Fibroblast of skin of right biceps (primary cell): ENCODE measurements at regions not wholly inside any gene's neighbourhood (a gene's known extent, or its start where the extent isn't known, plus 50 kb on each side); places are given as distances from the start of the nearest gene placed in this dataset.

ENCODE experiments used
- DNase-seq: peaks from one replicate; pipeline ENCODE4 v3.0.0-alpha.2; 2013

DNA sequence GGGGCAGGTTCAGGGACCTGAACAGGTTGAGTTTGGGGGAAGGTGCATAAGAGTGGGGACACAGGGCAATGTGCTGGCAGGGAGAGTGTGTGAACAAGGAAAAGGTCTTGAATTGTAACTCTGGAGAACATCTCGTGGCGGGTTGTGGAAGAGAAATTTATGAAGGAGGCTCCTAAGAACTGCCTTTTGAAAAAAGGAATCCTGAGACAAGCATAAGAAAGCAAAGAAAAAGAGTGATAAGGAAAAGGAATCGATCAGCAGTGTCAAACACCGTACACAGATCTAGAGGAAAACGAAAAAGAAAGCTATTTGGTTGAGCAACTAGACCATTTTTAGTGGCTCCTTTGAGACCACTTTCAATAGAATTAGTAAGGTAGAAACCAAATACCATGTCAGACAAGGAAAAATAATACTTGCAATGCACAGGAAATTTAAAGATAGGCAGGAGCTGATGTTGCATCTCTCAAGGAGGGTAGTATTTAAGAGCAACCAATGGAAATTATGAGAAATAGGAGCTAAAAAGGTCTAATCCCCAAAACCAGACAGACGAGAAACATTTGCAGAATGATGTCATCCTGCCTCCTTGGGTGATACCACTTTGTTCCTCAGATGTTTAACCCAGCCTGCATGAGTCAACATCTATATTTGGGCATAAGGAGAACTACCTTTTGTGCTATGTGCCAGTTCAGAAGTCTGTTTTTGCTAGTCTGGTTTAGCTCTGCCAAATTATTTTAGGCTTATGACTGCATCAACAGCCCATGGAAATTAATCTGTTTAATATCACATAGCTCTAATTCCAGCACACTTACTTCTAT lies 64.5 kb upstream of the STK38L start:
- peak; percentile 99 for DNase-seq

DNA sequence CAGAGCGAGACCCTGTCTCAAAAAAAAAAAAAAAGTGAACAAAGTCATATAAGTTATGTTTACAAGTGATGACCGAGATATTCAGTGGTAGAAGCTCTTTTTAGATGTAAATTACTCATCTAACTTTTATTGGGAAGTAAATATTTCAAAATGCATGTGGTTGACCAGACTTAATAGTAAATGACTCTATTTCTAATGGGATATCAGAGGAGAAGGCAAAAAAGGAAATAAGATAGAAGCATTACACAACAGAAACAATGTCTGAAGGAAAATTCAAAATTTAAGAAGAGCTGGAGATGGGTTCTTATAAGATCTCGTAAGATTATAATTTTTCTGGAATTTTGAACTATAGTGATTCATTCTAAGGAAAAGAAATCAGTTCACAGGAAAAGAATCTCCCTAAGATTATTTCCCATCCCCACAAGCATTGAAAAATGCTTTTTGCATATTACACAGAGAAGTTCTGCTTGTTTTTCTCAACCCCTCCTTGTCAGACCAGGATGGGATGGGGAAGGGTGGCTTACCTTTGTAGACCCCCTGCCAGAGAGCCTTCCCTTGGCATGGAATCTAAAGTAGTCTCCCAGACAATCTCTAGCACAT lies 63.1 kb upstream of the STK38L start:
- DNase-seq, result peak; percentile 60

DNA sequence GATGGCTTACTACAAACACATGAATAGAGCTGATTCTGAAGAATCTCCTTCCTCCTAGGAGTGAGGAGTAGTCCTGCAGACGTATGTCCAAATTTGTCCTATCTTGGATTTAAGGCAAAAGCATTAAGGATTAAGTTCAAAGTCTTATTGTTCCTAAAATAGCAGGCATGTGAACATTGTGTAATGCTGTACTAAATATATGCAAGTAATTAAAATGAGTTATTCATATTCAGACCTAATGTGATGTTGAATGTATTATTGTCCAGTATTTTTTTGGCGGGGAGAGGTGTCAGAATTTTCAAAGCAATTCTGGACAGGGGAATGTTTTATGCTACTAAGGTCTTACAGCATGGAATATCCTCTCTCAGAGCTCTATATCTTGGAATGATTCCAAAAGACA lies 60.7 kb upstream of the STK38L start:
- no peak for DNase-seq

DNA sequence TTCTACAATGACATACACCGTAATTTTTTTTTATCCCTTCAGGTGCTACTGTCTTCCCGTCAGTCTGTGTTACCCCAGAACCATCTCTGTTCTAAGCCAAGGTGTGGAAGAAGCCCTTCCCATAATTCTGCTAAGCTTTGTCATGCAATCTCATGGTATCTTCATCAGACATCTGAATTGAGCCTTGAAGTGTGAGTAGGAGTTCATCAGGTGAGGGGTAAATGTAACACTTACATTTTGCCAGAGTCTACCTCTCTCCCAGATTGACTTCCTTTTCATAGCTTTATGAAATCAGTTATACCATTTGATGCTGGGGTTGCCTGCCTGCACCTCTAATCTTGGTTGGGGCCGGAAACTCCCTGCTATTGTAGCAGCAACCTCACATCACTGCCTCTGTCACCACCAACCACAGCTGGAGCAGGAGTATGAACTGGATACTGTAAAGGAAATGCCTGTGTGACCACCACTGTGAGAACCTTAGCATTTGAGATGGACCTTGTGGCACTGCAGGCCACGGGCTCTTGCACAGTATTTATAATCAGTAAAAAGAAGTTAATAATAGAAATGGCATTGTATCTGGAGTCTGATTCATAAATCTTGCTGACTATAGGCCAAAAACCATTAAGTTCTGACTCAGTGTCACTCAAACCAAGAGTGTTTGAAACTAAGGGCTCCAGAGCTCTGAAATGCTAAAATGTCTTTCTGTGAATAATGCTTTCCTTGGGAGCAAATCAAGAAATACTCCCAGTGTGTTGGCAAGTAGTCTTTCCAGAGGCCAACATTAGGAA lies 58.7 kb upstream of the STK38L start:
- peak; percentile 89 for DNase-seq

DNA sequence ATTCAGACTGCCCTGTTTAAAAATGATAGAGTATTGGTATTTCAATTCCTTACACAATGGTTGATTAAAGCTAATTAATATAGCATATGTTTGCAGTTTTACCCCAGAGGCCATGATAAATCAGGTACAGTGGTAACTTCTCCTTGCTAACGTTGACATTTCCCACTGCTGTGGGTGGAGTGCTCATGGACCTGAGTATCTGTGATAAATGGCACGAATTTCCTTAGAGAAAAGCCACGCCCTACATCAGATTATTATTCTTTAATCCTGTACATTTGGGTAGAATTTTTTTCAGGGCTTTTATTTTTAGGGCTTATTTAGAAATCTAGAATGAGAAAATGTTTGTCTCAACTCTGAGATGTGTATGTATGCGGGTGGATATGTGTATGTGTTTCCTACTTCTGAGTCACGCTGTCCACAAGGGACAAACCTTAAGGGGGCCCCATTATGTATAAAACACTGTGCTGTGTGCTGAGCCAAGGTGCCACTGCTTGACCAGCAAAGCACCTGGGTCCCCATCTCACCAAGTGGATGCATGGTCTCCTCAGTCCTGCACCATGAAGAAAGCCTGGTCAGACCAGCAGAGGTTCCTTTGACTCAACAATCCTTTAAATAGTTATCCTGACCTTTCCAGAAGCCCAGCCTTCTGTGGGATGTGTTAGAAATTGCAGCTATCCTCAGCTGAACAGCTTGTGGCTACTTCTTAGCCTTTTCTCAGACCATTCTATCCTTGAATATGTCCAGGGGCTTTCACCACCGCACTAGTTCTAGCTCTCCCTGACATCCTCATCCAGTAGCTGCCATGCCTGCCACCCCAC lies 57.9 kb upstream of the STK38L start:
- no peak for DNase-seq

DNA sequence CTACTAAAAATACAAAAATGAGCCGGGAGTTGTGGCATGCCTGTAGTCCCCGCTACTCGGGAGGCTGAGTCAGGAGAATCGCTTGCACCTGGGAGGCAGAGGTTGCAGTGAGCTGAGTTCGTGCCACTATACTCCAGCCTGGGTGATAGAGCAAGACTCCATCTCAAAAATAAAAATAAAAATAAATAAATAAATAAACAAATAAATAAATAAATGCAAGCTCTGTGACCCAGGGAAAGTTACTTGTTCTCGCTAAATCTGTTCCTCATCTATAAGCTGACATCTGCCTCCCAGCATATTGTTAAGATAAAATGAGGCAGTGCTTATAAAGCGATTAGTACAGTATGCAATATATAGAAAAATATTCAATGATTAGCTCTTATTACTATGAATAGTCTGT lies 56.4 kb upstream of the STK38L start:
- DNase-seq, result no peak

DNA sequence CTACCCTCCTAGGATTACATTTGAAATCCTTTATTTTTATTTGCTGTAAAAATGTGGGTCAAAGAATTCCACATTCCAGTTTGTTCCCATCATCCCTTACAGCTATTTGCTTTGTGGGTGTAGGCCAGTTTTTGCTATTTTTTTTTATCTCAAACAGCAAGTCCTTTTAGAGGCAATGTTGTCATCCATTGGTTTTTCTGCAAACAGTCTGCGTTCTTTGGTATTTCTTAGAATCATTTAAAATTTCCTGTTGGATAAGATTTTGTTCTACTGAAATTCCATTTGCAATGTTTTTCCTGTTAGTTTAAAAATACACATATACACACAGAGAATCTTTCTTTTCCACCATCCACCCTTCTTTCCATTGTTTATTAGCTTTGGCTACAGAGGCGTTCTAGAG lies 53.3 kb upstream of the STK38L start:
- DNase-seq, result peak; percentile 73

DNA sequence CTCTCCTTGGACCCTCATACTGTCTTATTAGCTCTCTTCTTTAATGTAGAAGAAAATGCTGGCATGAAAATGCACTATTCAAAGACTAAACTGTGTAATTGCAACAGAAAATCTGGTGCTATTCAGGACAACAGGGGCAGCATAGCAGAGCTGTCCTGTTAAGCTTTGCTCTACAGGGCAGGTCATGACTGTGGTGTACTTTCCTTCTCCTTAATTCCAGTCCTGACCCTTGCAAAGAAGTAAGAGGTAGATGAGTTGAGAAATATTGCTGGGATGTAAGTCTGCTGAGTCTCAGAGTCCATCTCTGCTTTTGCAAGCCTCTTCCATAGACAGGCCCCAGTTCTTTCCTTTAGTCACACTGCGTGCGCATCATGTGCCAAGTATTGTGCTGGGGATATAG lies 52.6 kb upstream of the STK38L start:
- DNase-seq, result no peak

DNA sequence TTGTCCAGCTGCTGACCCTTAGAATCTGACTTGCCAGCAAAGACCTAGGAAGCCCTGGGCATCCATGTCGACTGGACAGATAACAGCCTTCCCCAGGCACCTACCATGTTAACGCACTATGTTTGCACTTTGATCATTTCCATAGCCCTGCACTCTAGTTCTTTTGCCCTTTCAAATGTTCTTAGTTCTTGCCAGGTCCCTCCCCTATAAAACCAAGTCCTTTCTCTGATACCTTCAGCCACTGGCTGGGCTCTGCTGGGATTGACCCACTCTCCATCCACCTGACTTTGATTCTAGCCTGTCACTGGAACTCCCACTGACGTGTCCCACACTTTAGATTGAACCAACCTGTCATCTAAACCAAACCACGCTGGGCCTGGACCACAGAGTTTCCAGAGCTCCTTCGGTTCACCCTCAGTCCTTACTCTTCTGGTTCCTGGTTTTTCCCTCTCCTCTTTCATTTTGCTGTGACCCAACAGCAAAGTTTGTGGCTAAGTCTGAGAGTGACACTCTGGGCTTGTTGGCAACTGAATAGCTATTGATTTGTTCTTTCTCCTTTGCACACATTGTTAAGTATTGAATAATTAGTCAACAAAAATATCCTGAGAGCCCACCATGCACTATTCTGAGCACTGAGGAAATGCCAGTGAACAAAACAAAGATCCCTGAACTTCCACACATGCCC lies 51.8 kb upstream of the STK38L start:
- DNase-seq, result no peak

DNA sequence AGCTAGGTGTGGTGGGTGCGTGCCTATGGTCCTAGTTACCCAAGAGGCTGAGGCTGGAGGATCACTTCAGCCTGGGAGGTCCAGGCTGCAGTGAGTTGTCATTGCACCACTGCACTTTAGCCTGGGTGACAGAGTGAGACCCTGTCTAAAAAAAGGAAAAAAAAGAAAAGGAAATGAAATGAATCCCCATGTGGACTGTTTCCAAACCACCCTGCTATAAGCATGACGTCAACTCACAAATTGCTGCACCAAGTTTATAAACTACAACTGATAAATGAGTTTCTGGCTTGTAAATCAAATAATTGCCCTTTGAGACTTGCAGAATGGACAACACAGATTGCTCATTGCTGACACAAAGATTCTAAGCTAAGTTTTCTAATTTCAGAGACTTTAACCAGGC lies 51.0 kb upstream of the STK38L start:
- peak; percentile 88 for DNase-seq

DNA sequence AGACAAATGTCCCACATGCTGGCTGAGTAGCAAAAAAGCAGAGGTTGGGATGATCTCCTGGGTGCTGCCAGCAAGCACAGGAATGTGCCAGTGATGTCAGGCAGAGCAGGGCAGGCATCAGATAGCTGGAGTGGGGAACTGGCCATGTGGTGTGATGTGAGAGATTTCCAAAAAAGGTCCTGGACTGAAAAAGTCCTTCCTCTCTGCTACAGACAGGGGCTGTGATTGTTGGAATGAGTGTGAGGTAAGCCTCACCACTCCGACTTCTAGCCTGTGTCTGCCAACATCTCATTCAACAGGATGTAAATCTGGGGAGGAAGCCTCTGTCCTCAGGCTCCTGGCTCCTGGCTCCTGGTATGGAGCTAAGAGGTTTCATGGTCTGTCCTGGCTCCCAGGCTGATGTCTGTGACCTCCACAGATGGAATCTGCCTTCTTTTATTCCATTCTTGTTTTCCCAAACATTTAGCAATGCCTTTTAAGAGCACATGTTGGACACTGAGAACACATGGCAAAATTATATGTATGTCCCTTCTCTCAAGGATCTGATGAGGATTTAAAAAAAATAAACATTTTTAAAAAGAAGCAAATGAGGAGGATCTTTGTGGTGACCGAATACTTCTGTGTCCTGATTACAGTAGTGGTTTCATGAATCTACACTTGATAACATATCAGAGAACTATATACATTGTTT lies 50.1 kb upstream of the STK38L start:
- peak; percentile 93 for DNase-seq
